GM12872 (cell line): ENCODE measurements at regions not wholly inside any gene's neighbourhood (a gene's known extent, or its start where the extent isn't known, plus 50 kb on each side); places are given as distances from the start of the nearest gene placed in this dataset.

Experiments used
- TF ChIP-seq, protein P1 (sequence below): IDR thresholded peaks from 3 replicates; pipeline ENCODE4 v1.5.1; 2011; ENCODE audit warnings: low read depth, mild to moderate bottlenecking, low read length, moderate library complexity; ENCODE audit not compliant: insufficient read depth

DNA sequence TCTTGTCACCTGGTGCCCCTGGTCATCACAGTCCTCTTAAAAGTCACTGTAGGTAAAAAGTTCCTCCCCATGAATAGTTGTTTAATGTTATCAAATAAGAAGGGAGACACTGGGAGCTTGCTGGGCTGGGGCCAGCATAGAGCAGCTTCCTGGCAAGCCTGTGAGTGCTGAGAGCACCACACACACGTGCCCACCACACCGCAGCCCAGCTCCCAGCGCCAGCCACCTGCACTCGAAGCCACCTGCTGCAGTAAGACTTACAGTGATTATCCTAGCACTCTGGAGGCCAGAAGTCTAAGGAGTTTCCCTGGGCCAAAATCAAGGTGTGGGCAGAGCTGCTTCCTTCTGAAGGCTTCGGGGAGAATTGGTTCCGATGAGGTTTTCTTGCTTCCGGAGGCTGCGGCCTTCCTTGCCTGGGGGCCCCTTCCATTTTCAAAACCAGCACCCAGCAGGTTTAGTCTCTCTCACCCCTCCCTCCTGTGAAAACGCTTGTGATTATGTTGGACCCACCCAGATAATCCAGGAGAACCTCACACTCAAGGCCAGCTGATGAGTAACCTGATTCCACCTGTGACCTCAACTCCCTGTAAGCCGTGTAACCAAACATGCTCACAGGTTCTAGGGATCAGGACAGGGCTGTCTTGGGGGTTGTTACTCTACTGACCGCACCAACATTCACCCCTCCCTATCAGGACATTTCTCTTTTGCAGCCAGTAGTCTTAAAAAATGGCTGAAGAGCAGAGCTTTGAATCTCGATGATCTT lies 687.2 kb downstream of the TBC1D22A start:
- TF ChIP-seq, protein P1, sequence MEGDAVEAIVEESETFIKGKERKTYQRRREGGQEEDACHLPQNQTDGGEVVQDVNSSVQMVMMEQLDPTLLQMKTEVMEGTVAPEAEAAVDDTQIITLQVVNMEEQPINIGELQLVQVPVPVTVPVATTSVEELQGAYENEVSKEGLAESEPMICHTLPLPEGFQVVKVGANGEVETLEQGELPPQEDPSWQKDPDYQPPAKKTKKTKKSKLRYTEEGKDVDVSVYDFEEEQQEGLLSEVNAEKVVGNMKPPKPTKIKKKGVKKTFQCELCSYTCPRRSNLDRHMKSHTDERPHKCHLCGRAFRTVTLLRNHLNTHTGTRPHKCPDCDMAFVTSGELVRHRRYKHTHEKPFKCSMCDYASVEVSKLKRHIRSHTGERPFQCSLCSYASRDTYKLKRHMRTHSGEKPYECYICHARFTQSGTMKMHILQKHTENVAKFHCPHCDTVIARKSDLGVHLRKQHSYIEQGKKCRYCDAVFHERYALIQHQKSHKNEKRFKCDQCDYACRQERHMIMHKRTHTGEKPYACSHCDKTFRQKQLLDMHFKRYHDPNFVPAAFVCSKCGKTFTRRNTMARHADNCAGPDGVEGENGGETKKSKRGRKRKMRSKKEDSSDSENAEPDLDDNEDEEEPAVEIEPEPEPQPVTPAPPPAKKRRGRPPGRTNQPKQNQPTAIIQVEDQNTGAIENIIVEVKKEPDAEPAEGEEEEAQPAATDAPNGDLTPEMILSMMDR: no peak

DNA sequence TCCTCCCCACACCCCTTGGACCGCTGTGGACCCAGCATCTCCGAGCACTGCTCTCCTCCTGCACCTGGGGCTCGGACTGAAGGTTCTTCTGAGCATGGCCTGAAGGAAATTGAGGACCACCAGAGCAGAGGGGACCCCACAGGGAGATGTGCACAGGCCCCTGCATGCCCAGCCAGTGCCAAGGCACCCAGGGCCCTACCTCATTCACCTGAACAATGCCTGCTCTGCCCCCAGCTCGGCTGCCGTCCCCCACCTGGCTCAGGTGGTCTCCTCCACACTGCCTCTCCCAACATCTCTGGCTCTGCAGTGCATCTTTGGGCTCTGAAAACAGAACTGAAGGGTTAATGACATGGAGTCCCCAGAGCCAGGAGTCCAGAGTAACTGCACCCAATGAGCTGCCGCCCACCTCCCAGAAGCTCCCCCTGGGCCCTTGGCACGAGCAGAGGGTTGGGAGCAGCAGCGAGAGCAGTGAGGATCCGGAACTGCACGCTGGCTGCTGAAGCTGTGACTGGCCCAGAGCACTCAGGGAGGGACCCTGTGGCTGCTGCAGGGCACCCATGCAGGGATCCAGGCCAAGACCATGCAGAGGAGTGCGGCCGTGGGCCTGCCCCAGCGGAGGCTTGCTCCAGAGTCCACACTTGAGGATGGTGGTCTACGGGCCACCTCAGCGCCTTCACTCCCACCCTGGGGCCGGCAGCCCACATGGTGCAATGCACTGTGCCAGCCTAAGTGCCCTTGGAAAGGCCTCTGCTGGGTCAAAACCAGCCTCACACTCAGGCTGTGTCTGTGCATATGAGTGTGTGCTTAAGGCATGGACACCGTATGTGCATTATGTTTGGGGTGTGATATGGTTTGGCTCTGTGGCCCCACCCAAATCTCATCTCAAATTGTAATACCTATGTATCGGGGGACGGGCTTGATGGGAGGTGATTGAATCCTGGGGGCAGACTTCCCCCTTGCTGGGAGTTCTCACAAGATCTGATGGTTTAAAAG lies 686.1 kb downstream of the TBC1D22A start:
- TF ChIP-seq, protein P1: no peak

DNA sequence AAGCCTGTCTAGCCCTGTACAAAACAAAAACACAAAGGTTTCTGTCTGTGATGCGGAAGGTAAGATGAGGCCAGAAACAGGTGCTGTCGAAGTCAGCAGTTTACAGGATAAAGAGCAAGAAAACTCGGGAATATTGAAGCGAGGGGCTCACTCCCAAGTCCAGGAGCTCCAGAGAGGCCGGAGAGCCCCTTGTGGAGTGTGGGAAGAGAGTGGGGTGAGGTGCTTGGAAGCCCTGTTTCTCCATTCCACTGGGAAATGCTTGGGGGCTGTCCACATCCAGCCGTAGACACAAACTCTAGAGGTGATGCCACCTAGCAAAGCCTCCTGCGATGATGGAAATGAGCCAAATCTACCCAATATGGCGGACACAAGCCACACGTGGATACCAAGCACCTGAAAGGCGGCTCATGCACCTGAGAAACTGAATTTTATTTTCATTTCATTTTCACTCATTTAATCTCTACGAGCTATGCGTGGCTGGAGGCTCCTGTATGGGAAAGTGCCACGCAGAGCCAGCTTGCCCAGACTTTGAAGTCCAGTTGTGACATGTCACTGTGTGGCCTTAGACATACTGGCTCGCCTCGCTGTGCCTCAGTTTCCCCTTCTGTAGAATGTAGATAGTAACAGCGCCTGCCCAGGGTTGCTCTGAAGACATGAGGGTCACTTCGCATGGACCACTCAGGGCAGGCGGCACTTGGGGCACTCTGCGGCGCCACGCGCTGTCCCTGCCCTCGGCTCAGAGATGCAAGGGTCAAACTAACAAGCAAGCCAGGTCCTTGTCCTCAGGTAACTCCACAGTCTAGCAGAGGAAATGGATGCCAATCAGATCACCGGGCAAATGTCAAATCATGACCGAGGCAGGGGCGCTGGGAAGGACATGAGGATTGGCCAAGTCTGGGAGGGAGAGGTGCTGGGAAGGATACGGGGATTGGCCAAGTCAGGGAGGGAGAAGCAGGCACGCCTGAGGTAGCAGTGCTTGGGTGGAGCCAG lies 684.7 kb downstream of the TBC1D22A start:
- TF ChIP-seq, protein P1: no peak

DNA sequence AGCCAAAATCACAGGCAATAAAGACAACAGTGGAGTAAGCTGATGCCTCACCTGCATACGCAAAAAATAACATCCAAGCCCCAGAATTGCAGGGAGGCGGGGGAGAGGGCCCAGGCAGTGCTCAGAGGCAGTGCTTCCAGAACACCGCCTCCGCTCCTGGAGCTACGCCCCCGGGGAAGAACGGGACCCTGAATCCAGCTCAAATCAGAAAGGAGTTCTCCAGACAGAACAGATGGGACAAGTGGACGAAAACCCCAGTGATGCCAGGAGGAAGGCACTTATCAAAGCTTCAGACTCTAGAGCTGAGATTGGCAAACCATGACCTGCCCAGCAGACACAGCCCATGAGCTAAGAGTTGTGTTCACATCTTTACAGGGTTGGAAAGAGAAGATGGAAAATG lies 683.9 kb downstream of the TBC1D22A start:
- TF ChIP-seq, protein P1: no peak

DNA sequence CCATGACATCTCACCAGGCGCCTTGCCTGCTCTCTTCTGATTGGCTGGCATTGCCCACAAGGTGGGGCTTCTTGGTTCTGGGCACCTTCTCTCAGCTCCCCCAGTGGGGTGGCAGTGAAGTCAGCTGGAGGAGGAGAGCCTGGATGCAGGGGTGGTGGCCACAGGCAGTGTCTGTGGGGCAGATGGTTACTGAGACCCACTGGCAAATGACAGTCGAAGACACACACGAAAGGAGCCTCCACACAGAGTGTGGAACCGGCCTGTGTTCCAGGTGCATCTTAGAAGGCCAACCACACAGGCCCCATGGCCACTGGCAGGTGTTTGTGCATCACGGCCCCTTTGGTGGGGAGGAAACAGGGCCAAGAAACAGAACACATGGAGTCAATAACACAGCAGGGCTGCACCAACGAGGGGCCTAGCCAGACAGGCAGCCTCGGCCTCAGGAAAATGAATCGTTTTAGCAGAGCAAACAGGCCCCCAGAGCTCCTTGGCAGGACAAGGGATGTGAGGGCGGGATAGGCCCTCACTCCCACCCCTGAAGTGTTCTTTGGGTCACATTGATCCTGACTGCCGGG lies 683.4 kb downstream of the TBC1D22A start:
- TF ChIP-seq, protein P1: no peak

DNA sequence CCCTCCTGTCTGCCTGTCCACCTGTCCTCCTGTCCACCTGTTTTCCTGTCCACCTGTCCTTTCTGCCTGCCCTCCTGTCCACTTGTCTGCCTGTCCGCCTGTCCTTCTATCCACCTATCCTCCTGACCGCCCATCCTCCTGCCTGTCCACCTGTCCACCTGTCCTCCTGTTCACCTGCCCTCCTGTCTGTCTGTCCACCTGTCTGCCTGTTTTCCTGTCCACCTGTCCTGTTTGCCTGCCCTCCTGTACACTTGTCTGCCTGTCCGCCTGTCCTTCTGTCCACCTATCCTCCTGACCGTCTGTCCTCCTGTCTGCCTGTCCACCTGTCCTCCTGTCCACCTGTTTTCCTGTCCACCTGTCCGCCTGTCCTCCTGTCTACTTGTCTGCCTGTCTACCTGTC lies 682.8 kb downstream of the TBC1D22A start:
- TF ChIP-seq, protein P1: no peak
